ENCODE measurements at regions not wholly inside any gene's neighbourhood (a gene's known extent, or its start where the extent isn't known, plus 50 kb on each side); places are given as distances from the start of the nearest gene placed in this dataset.
A peak's percentile ranks its signal among the peaks of the same experiment; 100 is the strongest.

DNA sequence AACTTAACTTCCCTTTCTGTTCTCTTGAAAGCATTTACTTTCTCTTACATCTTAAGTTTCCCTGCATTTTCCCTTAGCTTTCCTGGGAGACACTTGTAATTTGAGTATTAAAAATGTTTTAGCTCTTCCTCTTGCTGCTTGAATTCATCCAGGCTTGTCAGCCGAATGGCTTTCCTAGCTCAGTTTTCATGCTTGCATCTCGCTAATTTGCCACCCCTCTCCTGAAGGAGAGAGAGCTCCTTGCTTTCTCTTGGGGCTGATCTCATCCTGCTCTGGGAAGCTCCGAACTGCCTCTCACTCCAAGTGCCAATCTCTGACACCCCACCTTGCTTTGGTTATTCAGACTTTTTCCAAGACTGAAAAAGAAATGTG lies 374.6 kb upstream of the TBL1XR1 start:
- no peak overlapping the region for H3K27ac Mint-ChIP-seq

DNA sequence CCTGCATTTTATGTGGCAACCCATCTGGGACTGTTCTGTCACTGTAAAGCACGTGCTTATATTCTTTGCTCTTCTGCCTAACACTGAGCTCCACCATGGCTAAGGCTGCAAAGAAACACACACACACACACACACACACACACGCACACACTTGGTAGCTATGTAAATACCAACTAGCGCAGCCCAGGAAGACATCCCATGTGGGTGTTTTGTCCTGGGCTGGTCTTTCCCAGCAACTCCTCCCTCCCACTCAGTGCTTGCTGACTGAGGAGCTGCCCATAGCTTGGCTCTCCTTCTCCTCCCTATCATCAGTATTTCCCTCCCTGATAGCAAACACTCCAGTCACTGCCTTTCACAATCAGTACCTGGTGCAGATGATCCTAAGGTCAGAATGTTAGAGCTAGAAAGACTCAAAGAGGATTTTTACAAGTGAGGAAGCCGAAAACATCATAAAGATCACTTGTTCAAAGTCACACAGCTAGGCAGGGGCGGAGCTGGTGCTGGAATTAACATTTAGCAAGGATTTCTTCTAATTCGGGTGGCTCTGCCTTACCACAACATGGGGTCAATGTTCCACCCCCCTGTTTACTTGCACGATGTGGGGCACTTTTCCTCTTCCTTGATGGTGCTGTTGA lies 377.1 kb upstream of the TBL1XR1 start:
- H3K36me3 Mint-ChIP-seq (ENCODE audit: insufficient read depth), result no peaks in the 10 kb centered on the region
- DNase-seq (no peak), ATAC-seq (replicated peaks) (no peak)
- H3K9me3 Mint-ChIP-seq, result no peaks in the 10 kb centered on the region
- no peaks in the 10 kb centered on the region for H3K27me3 Mint-ChIP-seq
- no peak overlapping the region for H3K4me3 Mint-ChIP-seq
- H3K27ac Mint-ChIP-seq, result no peak overlapping the region
- H3K4me1 Mint-ChIP-seq (ENCODE audit: low read depth in 2 of 2), result peaks cover 0 to 1% of the 10 kb centered on the region in 2 donors

More for the DNA sequence above, 374.6 kb upstream of the TBL1XR1 start:
- H3K4me3 Mint-ChIP-seq, result no peak overlapping the region
- no peaks in the 10 kb centered on the region for H3K36me3 Mint-ChIP-seq (ENCODE audit: insufficient read depth)
- H3K4me1 Mint-ChIP-seq (ENCODE audit: low read depth in 2 of 2), result peaks cover 0 to 1% of the 10 kb centered on the region in 2 donors
- no peaks in the 10 kb centered on the region for H3K27me3 Mint-ChIP-seq
- H3K9me3 Mint-ChIP-seq, result no peaks in the 10 kb centered on the region
- ATAC-seq (replicated peaks) (no peak), DNase-seq (no peak)

DNA sequence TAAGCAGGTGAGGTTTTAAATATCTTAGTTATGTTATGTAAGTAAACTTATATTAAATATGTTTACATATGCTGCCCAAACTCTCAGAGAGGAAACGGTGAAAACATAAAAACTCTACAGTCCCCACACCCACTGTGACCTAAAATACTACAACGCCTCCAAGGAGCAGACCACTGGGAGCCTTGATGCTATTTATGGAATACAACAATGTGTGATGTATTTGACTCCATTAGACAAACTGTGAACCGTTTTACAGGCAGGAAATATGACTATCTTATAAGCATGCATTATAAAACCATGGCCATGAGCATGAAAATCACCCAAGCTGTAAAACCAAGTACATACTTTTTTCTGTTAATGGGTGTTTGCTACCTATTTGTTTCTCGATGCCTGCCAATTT lies 379.5 kb upstream of the TBL1XR1 start:
- no peak overlapping the region for H3K4me3 Mint-ChIP-seq
- no peaks in the 10 kb centered on the region for H3K9me3 Mint-ChIP-seq
- no peaks in the 10 kb centered on the region for H3K36me3 Mint-ChIP-seq (ENCODE audit: insufficient read depth)
- H3K4me1 Mint-ChIP-seq (ENCODE audit: low read depth in 2 of 2), result no peaks in the 10 kb centered on the region
- DNase-seq (no peak), ATAC-seq (replicated peaks) (no peak)
- H3K27ac Mint-ChIP-seq, result no peak overlapping the region
- H3K27me3 Mint-ChIP-seq, result no peaks in the 10 kb centered on the region

DNA sequence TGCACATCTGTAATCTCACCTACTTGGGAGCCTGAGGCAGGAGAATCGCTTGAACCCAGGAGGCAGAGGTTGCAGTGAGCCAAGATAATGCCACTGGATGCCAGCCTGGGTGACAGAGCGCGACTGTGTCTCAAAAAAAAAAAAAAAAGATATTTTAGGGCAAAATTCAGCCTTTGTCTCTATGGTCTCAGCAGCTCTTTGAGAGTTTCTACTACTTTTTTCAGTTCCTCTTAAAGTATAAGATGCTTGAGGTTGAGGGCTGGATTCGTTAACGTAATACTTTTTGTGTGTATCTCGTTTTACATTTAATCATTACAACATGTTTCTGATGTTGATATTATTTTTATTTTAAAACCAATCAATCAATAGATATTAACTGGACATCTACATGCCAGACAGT lies 381.2 kb upstream of the TBL1XR1 start:
- Mint-ChIP-seq H3K4me3 (no peak overlapping the region), H3K27me3 (no peaks in the 10 kb centered on the region), H3K4me1 (ENCODE audit: low read depth in 2 of 2) (peaks cover 0 to 3% of the 10 kb centered on the region in 2 donors), H3K9me3 (no peaks in the 10 kb centered on the region), H3K27ac (no peak overlapping the region), H3K36me3 (ENCODE audit: insufficient read depth) (no peaks in the 10 kb centered on the region)
- DNase-seq, result no peak
- no peak for ATAC-seq (replicated peaks)

DNA sequence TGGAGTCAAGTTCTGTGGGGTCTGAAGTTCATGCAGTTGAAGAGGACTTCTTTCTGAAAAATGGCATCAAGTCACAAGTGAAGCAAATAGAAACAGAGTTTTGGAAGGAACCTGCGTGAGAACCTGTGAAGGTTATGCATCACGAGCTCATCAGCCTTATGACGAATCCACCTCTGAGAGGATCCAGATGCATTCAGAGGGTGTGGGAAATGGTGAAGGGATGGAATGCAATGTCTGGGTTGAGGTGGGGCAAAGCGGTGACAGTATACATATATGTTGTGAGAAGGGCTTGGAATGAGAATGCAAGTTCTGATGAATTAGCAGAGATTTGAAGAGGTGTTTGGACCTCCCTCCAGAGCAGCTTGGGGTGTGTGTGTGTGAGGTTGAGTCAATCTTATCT lies 382.1 kb upstream of the TBL1XR1 start:
- no peak overlapping the region for H3K27ac Mint-ChIP-seq
- ATAC-seq (replicated peaks), result no peak
- no peak overlapping the region for H3K4me3 Mint-ChIP-seq
- H3K36me3 Mint-ChIP-seq (ENCODE audit: insufficient read depth), result no peaks in the 10 kb centered on the region
- no peak for DNase-seq
- H3K4me1 Mint-ChIP-seq (ENCODE audit: low read depth in 2 of 2), result peaks cover 0 to 3% of the 10 kb centered on the region in 2 donors
- no peaks in the 10 kb centered on the region for H3K9me3 Mint-ChIP-seq
- H3K27me3 Mint-ChIP-seq, result no peaks in the 10 kb centered on the region

DNA sequence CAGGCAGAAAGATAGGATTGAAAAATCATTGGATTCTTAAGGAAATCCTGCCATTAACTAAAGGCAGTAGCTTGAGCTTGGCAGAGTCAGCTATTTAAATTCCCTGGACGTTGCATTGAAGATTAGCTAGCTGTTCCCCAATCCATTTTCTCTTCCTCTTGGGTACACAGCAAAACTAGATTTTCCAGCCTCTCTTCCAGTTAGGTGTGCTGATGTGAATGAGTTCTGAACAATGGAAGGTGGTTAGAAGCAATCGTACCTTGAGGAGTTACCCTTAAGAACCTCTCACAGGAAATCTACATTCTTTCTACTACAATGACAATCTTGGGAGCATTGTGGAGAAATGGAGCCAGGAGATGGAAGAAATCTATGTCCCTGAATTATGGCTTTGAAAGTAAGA lies 383.2 kb upstream of the TBL1XR1 start:
- H3K27me3 Mint-ChIP-seq, result no peaks in the 10 kb centered on the region
- no peak for ATAC-seq (replicated peaks)
- no peak overlapping the region for H3K27ac Mint-ChIP-seq
- no peak for DNase-seq
- H3K9me3 Mint-ChIP-seq, result no peaks in the 10 kb centered on the region
- peaks cover 4 to 5% of the 10 kb centered on the region in 2 donors for H3K4me1 Mint-ChIP-seq (ENCODE audit: low read depth in 2 of 2)
- H3K36me3 Mint-ChIP-seq (ENCODE audit: insufficient read depth), result no peaks in the 10 kb centered on the region
- no peak overlapping the region for H3K4me3 Mint-ChIP-seq

DNA sequence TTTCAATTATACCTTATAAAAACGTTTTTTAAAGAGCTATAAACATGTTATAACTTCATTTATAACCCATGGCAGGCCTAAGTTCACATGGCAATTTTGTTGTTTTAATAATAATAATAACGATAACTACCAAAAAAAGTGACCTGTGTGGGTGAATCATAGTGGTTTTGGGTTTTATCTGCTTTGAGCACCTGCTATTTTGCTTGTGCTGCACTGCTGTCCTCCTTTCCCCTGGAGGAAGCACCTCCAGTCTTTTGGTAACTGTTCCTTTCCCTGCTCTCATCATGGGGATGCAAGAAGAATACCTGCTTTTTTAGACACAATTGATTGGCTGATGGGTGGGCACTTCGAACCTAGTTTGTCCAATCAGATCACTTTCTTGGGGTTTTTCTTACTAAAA lies 388.0 kb upstream of the TBL1XR1 start:
- Mint-ChIP-seq H3K27ac (no peak overlapping the region), H3K9me3 (no peaks in the 10 kb centered on the region), H3K4me3 (no peak overlapping the region), H3K4me1 (ENCODE audit: low read depth in 2 of 2) (peaks cover 4 to 5% of the 10 kb centered on the region in 2 donors), H3K36me3 (ENCODE audit: insufficient read depth) (no peaks in the 10 kb centered on the region), H3K27me3 (no peaks in the 10 kb centered on the region)
- ATAC-seq (replicated peaks) (no peak), DNase-seq (no peak)

DNA sequence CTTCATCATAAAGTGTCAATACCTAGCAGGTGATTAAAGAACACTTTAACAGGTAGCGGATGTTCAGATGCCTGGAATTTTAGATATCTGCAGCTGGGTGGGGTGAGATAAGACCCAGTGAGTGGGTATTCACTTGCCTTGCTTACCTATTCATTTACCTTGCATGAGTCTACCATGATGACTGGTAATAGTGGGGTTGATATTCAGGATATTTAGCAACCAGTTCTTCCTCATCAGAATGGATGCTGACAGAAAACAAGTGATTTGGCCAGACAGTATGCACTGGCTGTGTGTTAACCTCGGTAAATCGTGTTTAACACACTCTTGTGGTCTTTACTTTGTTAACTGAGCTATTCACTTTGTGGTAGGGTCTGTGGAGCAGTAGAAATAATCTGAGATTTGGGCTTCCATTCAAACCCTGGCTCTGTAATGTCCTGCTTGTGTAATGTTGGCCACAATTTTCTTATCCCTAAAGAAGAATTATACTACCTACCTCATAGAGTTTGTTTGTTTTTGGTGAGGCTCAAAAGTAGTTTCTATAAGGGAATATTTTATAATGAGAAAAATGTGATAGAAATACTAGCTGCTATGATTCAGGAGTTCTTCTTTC lies 391.9 kb upstream of the TBL1XR1 start:
- DNase-seq, result no peak
- H3K9me3 Mint-ChIP-seq, result no peaks in the 10 kb centered on the region
- no peaks in the 10 kb centered on the region for H3K27me3 Mint-ChIP-seq
- no peak for ATAC-seq (replicated peaks)
- H3K36me3 Mint-ChIP-seq (ENCODE audit: insufficient read depth), result no peaks in the 10 kb centered on the region
- peaks cover 23 to 27% of the 10 kb centered on the region in 2 donors for H3K4me1 Mint-ChIP-seq (ENCODE audit: low read depth in 2 of 2)
- H3K27ac Mint-ChIP-seq, result peak overlapping the region in 1 of 2 donors; percentile 63
- no peak overlapping the region for H3K4me3 Mint-ChIP-seq

DNA sequence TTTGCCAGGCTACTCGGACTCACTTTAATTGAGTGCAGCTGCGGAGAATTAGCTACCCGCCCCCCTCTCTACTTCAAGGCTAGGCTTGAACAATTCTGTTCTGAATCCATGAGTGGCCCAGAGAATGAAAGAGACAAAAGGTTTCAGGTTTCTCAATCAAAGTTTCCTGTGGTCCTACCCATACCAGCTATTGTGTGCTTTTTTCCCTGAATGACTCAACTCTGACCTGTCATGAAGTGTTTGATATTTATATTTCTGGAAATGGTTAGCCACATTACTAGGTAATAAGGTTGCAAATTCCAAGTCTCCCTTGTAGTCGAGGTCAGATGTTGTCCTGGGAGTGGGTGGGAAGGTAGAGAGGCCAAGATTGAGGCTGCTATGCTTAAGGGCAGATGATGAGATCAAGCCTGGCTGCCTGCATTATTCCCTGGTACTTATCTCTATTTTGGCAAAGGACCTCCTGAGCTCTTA lies 392.7 kb upstream of the TBL1XR1 start:
- Mint-ChIP-seq H3K4me3 (peak overlapping the region in 1 of 2 donors; percentile 43), H3K9me3 (no peaks in the 10 kb centered on the region), H3K27me3 (no peaks in the 10 kb centered on the region), H3K27ac (no peak overlapping the region), H3K4me1 (ENCODE audit: low read depth in 2 of 2) (peaks cover 23 to 25% of the 10 kb centered on the region in 2 donors), H3K36me3 (ENCODE audit: insufficient read depth) (no peaks in the 10 kb centered on the region)
- ATAC-seq (replicated peaks) (no peak), DNase-seq (no peak)

DNA sequence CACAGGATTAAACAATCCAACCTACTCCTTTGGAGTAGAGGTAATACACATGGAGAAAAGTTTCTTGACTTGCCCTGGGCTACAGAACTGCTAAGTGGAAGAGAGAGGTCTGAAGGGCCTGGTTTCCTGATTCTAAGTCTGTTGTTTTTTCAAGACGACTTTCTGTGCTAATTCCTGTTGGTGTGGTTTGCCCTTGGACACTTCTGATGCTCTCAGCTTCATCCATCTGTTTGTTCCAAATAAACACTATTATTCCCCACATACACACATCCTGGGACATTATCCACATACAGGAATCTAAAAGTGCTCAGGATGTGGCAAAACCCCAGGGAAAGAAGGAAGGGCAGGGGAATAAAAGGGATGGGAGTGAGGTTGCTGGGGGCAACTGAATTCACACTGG lies 393.5 kb upstream of the TBL1XR1 start:
- H3K4me3 Mint-ChIP-seq, result peak overlapping the region; percentile 37 to 43
- H3K27ac Mint-ChIP-seq, result peak overlapping the region; percentile 9
- H3K36me3 Mint-ChIP-seq (ENCODE audit: insufficient read depth), result no peaks in the 10 kb centered on the region
- DNase-seq (no peak), ATAC-seq (replicated peaks) (no peak)
- no peaks in the 10 kb centered on the region for H3K27me3 Mint-ChIP-seq
- no peaks in the 10 kb centered on the region for H3K9me3 Mint-ChIP-seq
- peaks cover 28 to 30% of the 10 kb centered on the region in 2 donors for H3K4me1 Mint-ChIP-seq (ENCODE audit: low read depth in 2 of 2)

DNA sequence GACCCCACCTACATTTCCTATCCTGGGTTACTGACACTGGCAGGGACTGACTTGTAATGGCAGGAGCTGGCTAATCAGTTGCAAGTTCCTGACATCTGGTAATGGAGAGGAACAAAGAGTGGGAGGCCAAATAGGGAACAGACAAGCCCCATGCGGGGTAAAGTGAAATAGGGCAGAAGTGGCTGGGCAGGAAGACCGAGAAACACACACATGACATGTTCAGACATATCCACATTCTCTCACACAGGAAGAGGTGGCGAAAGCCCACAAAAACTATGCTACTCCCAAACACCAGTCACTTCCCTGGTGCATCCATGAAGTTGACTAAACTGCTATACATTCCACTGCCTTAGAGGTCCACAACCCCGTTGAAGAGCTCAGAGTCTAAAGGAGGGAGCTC lies 394.1 kb upstream of the TBL1XR1 start:
- ATAC-seq (replicated peaks) (peak; percentile 58), DNase-seq (no peak)
- H3K4me3 Mint-ChIP-seq, result peak overlapping the region; percentile 37 to 43
- H3K36me3 Mint-ChIP-seq (ENCODE audit: insufficient read depth), result no peaks in the 10 kb centered on the region
- H3K27me3 Mint-ChIP-seq, result no peaks in the 10 kb centered on the region
- peaks cover 33 to 35% of the 10 kb centered on the region in 2 donors for H3K4me1 Mint-ChIP-seq (ENCODE audit: low read depth in 2 of 2)
- H3K27ac Mint-ChIP-seq, result peak overlapping the region; percentile 9
- H3K9me3 Mint-ChIP-seq, result no peaks in the 10 kb centered on the region

DNA sequence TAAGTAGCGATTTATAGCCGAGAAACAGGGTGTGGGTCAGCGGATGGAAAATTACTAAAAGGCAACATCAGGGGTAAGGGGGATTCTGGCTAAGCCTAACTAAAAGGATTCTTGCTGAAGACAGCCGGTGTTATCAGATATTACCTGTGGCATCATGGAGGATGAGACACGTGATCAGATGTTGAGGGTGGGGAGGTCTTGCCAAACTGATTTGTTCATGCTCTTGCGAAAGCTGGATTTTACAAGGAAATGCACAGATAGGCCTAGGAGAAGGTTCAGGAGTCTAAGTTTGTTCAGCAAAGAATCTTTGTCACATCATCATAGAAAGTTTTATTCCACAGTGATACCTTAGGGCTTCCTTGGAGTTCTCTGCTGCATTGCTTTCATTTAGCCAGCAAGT lies 396.8 kb upstream of the TBL1XR1 start:
- no peak overlapping the region for H3K4me3 Mint-ChIP-seq
- no peaks in the 10 kb centered on the region for H3K27me3 Mint-ChIP-seq
- peaks cover 58 to 62% of the 10 kb centered on the region in 2 donors for H3K4me1 Mint-ChIP-seq (ENCODE audit: low read depth in 2 of 2)
- peaks cover 2% of the 10 kb centered on the region for H3K36me3 Mint-ChIP-seq (ENCODE audit: insufficient read depth)
- no peak for DNase-seq
- ATAC-seq (replicated peaks), result no peak
- no peak overlapping the region for H3K27ac Mint-ChIP-seq
- no peaks in the 10 kb centered on the region for H3K9me3 Mint-ChIP-seq

DNA sequence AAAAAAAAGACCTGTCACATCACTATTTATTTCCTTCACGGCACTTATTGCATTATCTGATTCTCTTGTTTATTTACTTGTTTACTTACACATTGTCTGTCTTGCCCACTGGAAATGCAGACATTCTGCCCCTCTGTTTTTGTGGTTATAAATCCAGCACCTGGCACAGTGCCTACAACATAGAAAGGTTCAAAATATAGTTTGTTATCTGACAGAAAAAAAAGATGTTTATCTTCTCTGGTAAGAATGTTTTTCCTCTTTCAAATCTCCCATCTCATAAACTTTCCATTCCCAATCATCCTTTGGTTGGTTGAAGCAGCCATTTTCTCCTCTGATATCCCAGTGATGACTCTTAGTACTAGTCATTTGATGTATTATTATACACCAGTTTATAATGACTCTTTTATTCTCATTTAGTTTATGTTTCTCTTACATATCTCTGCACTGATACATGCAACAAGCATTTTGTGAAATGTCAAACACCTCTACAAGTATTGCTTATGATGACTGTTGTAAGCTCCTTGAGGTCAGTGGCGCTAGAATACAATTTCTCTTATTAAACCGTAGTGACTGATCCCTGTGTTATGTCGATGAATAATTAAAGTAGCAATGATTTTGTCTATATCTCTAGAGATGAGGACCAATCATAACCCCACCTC lies 398.4 kb upstream of the TBL1XR1 start:
- peak overlapping the region; percentile 0 to 37 for H3K4me3 Mint-ChIP-seq
- H3K27me3 Mint-ChIP-seq, result no peaks in the 10 kb centered on the region
- peak overlapping the region in 1 of 2 donors; percentile 94 for H3K27ac Mint-ChIP-seq
- H3K36me3 Mint-ChIP-seq (ENCODE audit: insufficient read depth), result peaks cover 2% of the 10 kb centered on the region
- no peak for ATAC-seq (replicated peaks)
- H3K9me3 Mint-ChIP-seq, result no peaks in the 10 kb centered on the region
- peaks cover 66 to 78% of the 10 kb centered on the region in 2 donors for H3K4me1 Mint-ChIP-seq (ENCODE audit: low read depth in 2 of 2)
- no peak for DNase-seq

Data from effector memory CD8-positive, alpha-beta T cell (primary cell).